HepG2 (cell line): ENCODE measurements at regions not wholly inside any gene's neighbourhood (a gene's known extent, or its start where the extent isn't known, plus 50 kb on each side); places are given as distances from the start of the nearest gene placed in this dataset.

ENCODE experiments used
- ATAC-seq: fragments of 200-7000 bp; cut with Tn5 transposase; 3 replicates; pipeline ENCODE4 v1.9.1; 2020; ENCODE audit warnings: mild to moderate bottlenecking, moderate library complexity
- BruUV-seq: library from RNA; stranded (reverse); fragments of 400-500 nt; replicated peaks from 2 replicates; lab custom pipeline; 2021; lab: Mats Ljungman, UMichigan
- CTCF ChIA-PET: fragments of 300-600 bp; formaldehyde crosslinking; extraction: SDS; loops from one replicate; lab custom pipeline; 2021; ENCODE audit warnings: low total read pairs, inconsistent platforms, low intra/inter-chr PET ratio; lab: Yijun Ruan, JAX
- POLR2A ChIA-PET: fragments of 350-600 bp; sonication (Branson Sonifier 250); formaldehyde crosslinking; loops from one replicate; lab custom pipeline; 2020; ENCODE audit warnings: antibody characterized with exemption, inconsistent platforms; lab: Yijun Ruan, JAX
- DNase-seq: peaks from one replicate; pipeline ENCODE4 v3.0.0-alpha.2; 2015; ENCODE audit warnings: low spot score
- FAIRE-seq: peaks from 3 replicates; lab custom pipeline; 2011; peaks lifted over from hg19 to GRCh38; lab: Jason Lieb, UNC
- H2AFZ ChIP-seq: one replicate; pipeline ENCODE4 v1.6.1; 2011; ENCODE audit warnings: low read length, inconsistent platforms
- H3K27ac ChIP-seq: fragments of 300-600 bp; 3 replicates; pipeline ENCODE4 v1.8.0; 2011; ENCODE audit warnings: mixed run types, mild to moderate bottlenecking, mixed read lengths, low read length, inconsistent platforms; ENCODE audit not compliant: insufficient read depth; ENCODE audit errors: extremely low read length
- H3K27me3 ChIP-seq, 2 experiments: fragments of 200-600 bp in 1 of 2; 2 replicates in 1 of 2; 3 replicates in 1 of 2; pipeline versions ENCODE4 v1.6.0 to v1.8.0; 2011; ENCODE audit warnings: low read length in 2 of 2, mild to moderate bottlenecking in 2 of 2, moderate library complexity in 2 of 2, inconsistent platforms in 1 of 2; ENCODE audit not compliant: insufficient read depth in 2 of 2, control insufficient read depth in 1 of 2
- H3K36me3 ChIP-seq, 2 experiments: fragments of 200-600 bp in 1 of 2; replicated peaks in 1 of 2; 2 replicates in 1 of 2; 3 replicates in 1 of 2; pipeline versions ENCODE4 v1.5.1 to v1.8.0; 2011; ENCODE audit warnings: low read length in 2 of 2, inconsistent platforms in 1 of 2; ENCODE audit not compliant: insufficient read depth in 2 of 2, control insufficient read depth in 1 of 2
- H3K4me1 ChIP-seq: 2 replicates; pipeline ENCODE4 v1.5.1; 2012; ENCODE audit warnings: low read length, inconsistent platforms; ENCODE audit not compliant: insufficient read depth
- H3K4me2 ChIP-seq: 2 replicates; pipeline ENCODE4 v1.6.0; 2011; ENCODE audit warnings: low read depth, low read length, inconsistent platforms
- H3K4me3 ChIP-seq, 3 experiments: fragments of 200-600 bp in 1 of 3; sonication (generic), shearing (Covaris generic) in 1 of 3; replicated peaks in 1 of 3; 2 replicates each; pipeline ENCODE4 v1.5.1; 2011 to 2016; ENCODE audit warnings: low read length in 3 of 3, inconsistent platforms in 2 of 3, low read depth in 2 of 3, mild to moderate bottlenecking in 2 of 3, control low read depth in 1 of 3, mixed read lengths in 1 of 3; ENCODE audit not compliant: insufficient read depth in 1 of 3
- H3K79me2 ChIP-seq: one replicate; pipeline ENCODE4 v1.6.1; 2011; ENCODE audit warnings: low read length, inconsistent platforms; ENCODE audit not compliant: insufficient read depth
- H3K9ac ChIP-seq: 2 replicates; pipeline ENCODE4 v1.6.0; 2011; ENCODE audit warnings: mild to moderate bottlenecking, low read depth, low read length, inconsistent platforms; ENCODE audit not compliant: insufficient read depth
- H3K9me3 ChIP-seq: 2 replicates; pipeline ENCODE4 v1.5.1; 2012; ENCODE audit warnings: mild to moderate bottlenecking, low read length
- H4K20me1 ChIP-seq: 2 replicates; pipeline ENCODE4 v1.6.0; 2011; ENCODE audit warnings: inconsistent platforms, mild to moderate bottlenecking, low read length, moderate library complexity; ENCODE audit not compliant: insufficient read depth
- AGO2 ChIP-seq: fragments of 200-400 bp; formaldehyde crosslinking; optimal IDR thresholded peaks from 2 replicates; pipeline ENCODE3; 2017; ENCODE audit warnings: mild to moderate bottlenecking, low read depth, low read length, moderate library complexity
- CREB1 ChIP-seq, 2 experiments: fragments of 450-650 bp in 1 of 2; IDR thresholded peaks; 2 replicates each; pipeline ENCODE4 v1.6.1; 2016 to 2017; ENCODE audit warnings: control low read depth in 1 of 2, mild to moderate bottlenecking in 1 of 2, missing compliant biosample characterization in 1 of 2, missing genetic modification characterization in 1 of 2
- DNMT3B ChIP-seq: conservative IDR thresholded peaks from 2 replicates; pipeline ENCODE4 v1.6.1; 2016; ENCODE audit warnings: missing biosample characterization, control low read depth
- ETV5 ChIP-seq: IDR thresholded peaks from 2 replicates; pipeline ENCODE4 v1.6.1; 2018; ENCODE audit warnings: missing biosample characterization, missing genetic modification reagents, inconsistent platforms, borderline replicate concordance
- MIXL1 ChIP-seq: IDR thresholded peaks from 2 replicates; pipeline ENCODE4 v1.6.1; 2016
- NRL ChIP-seq: sonication (generic); formaldehyde crosslinking; IDR thresholded peaks from 2 replicates; pipeline ENCODE4 v1.5.0; 2020; ENCODE audit warnings: missing genetic modification reagents, mild to moderate bottlenecking, moderate library complexity, borderline replicate concordance
- ZNF124 ChIP-seq: sonication (generic); formaldehyde crosslinking; IDR thresholded peaks from 2 replicates; pipeline ENCODE4 v1.4.0; 2020; ENCODE audit warnings: missing genetic modification reagents
- ZNF556 ChIP-seq: sonication (generic); formaldehyde crosslinking; IDR thresholded peaks from 2 replicates; pipeline ENCODE4 v1.4.0; 2020; ENCODE audit warnings: mild to moderate bottlenecking, missing genetic modification reagents, borderline replicate concordance
- WGBS: methylation state at CpG from one replicate; pipeline ENCODE4 v1.1.6; 2017; ENCODE audit warnings: low lambda C conversion rate; 5-methylcytosine and 5-hydroxymethylcytosine counted together
- in situ Hi-C: cut with HindIII; loops from 2 replicates; pipeline ENCODE4 v1.10.0; 2017; ENCODE audit warnings: low pct_unique_long_range_greater_than_20kb; ENCODE audit not compliant: extremely low pct_ligation_motif_present
- intact Hi-C: fragments of 100-400 bp; cut with micrococcal nuclease; formaldehyde crosslinking; loops from one replicate; pipeline ENCODE4 v1.10.0; 2022; ENCODE audit not compliant: unreplicated experiment
- TF ChIP-seq, protein P1 (sequence below): sonication (generic); formaldehyde crosslinking; IDR thresholded peaks from 2 replicates; pipeline ENCODE4 v1.8.0; 2022; ENCODE audit warnings: missing genetic modification reagents, mild to moderate bottlenecking, inconsistent platforms, borderline replicate concordance
- TF ChIP-seq, protein P2 (sequence below): sonication (generic); formaldehyde crosslinking; IDR thresholded peaks from 2 replicates; pipeline ENCODE4 v1.8.0; 2022; ENCODE audit warnings: mild to moderate bottlenecking, missing genetic modification reagents

DNA sequence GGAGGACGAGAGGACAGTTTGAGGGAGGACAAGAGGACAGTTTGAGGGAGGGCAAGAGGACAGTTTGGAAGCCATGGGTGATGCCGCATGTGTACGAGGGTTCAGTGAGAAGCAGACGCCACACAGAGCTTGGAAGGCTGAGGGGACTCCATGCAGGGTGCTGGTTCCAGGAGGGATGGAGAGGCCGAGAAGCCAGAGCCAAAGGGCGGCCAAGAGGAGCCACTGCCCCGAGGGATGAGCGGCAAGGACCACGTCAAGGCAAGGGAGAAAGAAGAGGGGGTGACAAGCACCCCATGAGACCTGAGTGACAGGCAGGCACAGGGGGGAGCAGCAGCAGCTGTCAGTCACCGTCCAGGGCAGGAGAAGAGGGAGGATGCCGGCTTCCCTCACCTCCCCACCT is 385.7 kb upstream of the MYT1L start (continued):
- TF ChIP-seq, protein P1, sequence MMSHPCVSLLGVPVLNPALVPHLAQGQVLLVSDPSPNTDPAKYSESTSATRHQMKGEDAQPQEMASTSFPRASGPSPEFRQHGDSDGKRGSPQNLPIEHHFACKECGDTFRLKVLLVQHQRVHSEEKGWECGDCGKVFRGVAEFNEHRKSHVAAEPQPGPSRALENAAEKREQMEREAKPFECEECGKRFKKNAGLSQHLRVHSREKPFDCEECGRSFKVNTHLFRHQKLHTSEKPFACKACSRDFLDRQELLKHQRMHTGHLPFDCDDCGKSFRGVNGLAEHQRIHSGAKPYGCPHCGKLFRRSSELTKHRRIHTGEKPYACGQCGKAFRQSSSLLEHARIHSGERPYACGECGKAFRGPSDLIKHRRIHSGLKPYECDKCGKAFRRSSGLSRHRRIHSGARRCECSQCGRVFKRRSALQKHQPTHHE (CRISPR knock-in tag), result no peak
- TF ChIP-seq NRL (CRISPR knock-in tag) (no peak), ETV5 (CRISPR knock-in tag) (no peak), AGO2 (no peak), DNMT3B (CRISPR knock-in tag) (no peak), ZNF124 (CRISPR knock-in tag) (no peak), ZNF556 (CRISPR knock-in tag) (no peak), MIXL1 (CRISPR knock-in tag) (no peak)

DNA sequence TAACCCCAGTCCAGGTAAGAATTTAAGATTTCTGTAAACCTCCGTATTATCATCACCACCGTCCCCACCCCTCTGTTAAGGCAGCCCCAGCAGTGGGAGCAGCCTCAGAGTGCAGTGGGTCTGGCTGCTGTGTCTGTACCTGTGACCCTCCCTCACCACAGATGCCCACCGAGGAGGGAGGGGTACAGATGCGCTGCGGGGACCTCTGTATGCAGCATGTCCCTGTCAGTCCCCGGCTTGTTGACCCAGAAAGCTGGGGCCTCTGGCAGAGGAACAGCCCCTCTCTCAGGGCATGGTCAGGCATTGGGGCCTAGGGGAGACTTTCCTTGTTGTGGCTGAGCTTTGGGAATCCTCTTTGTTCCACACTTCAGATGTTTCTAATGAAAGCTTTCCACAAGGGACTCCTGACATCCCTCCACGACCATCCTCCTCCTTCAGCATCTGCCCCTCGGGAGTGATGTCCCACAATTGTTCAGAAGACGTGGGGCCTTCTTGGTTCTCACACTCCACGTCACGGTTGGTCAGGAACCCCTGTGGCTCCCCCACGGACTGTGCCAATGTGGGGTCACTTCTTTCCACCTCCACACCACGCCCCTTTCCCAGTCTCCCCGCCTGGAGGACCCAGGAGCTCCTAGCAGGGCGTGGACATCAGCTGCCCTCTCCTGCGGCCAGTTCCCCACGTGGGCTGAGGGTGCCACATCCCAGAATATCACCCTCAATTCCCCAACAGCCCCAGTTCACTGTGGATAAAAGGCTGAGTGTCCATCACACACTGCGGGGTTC is 384.2 kb upstream of the MYT1L start:
- TF ChIP-seq CREB1 (IDR thresholded peaks at IDR 0.05) (peak; percentile 36; the same call in 1 of the 2 replicates), CREB1 (CRISPR knock-in tag; IDR thresholded peaks at IDR 0.05) (no peak)
- TF ChIP-seq, protein P2, sequence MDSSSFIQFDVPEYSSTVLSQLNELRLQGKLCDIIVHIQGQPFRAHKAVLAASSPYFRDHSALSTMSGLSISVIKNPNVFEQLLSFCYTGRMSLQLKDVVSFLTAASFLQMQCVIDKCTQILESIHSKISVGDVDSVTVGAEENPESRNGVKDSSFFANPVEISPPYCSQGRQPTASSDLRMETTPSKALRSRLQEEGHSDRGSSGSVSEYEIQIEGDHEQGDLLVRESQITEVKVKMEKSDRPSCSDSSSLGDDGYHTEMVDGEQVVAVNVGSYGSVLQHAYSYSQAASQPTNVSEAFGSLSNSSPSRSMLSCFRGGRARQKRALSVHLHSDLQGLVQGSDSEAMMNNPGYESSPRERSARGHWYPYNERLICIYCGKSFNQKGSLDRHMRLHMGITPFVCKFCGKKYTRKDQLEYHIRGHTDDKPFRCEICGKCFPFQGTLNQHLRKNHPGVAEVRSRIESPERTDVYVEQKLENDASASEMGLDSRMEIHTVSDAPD (CRISPR knock-in tag), result no peak
- TF ChIP-seq, all 625 proteins: peak for 1

More for the DNA sequence above, 384.2 kb upstream of the MYT1L start:
- POLR2A ChIA-PET, result no interaction called here
- Histone ChIP-seq H3K9me3 (no peaks in the 10 kb centered on the region), H3K27ac (no peak overlapping the region), H3K9ac (no peak overlapping the region), H3K4me1 (no peaks in the 10 kb centered on the region), H2AFZ (no peak overlapping the region), H3K79me2 (no peaks in the 10 kb centered on the region), H3K27me3 (peaks cover 3 to 56% of the 10 kb centered on the region in 2 experiments), H3K4me3 (no peak overlapping the region), H3K36me3 (no peaks in the 10 kb centered on the region), H4K20me1 (no peaks in the 10 kb centered on the region), H3K4me2 (no peak overlapping the region)
- intact Hi-C loops, result no loop called here
- FAIRE-seq (no peak), DNase-seq (no peak), ATAC-seq (no peak)
- 20% methylated on average over 18 of the region's 18 CpGs for WGBS
- no TSS peak for BruUV-seq
- CTCF ChIA-PET, result no interaction called here
- in situ Hi-C loops, result no loop called here
